AG04449 (cell line): ENCODE measurements at regions not wholly inside any gene's neighbourhood (a gene's known extent, or its start where the extent isn't known, plus 50 kb on each side); places are given as distances from the start of the nearest gene placed in this dataset.

Experiments used
- CTCF ChIA-PET: fragments of 350-600 bp; formaldehyde crosslinking; extraction: SDS; loops from one replicate; lab custom pipeline; 2021; ENCODE audit warnings: antibody characterized with exemption; lab: Yijun Ruan, JAX
- POLR2A ChIA-PET: fragments of 400-600, 350-600 bp; formaldehyde crosslinking; extraction: SDS; loops from one replicate; lab custom pipeline; 2020; ENCODE audit warnings: antibody characterized with exemption, inconsistent platforms; lab: Yijun Ruan, JAX
- DNase-seq: peaks from one replicate; pipeline ENCODE4 v3.0.0-alpha.2; 2010; ENCODE audit warnings: low read depth, low spot score
- H3K4me3 ChIP-seq: 2 replicates; pipeline ENCODE4 v1.5.1; 2011; ENCODE audit warnings: low read depth, mild to moderate bottlenecking, control low read depth, low read length
- CTCF ChIP-seq: IDR thresholded peaks from one replicate; pipeline ENCODE4 v1.5.1; 2011; ENCODE audit warnings: mild to moderate bottlenecking, moderate library complexity, low read length, control low read depth, inconsistent platforms; ENCODE audit not compliant: insufficient read depth; ENCODE audit errors: missing control alignments

- POLR2A ChIA-PET, result no interaction called here
- TF ChIP-seq CTCF, result no peak
Observed at GRCh38 chr15:27694506-27695087, 404.5 kb downstream of the OCA2 start.

GRCh38 chr15:27693280-27693679, 405.8 kb downstream of the OCA2 start:
- ChIA-PET POLR2A (no interaction called here), CTCF (no interaction called here)
- no peak for TF ChIP-seq CTCF
- no peak for DNase-seq
- no peak overlapping the region for H3K4me3 ChIP-seq

More at GRCh38 chr15:27694506-27695087, 404.5 kb downstream of the OCA2 start:
- no peak overlapping the region for H3K4me3 ChIP-seq
- CTCF ChIA-PET, result no interaction called here
- DNase-seq, result no peak

GRCh38 chr15:27692438-27692837, 406.7 kb downstream of the OCA2 start:
- CTCF ChIA-PET, result no interaction called here
- no peak for DNase-seq

GRCh38 chr15:27690290-27690689, 408.8 kb downstream of the OCA2 start:
- DNase-seq, result no peak
- ChIA-PET CTCF (no interaction called here), POLR2A (no interaction called here)
- no peak overlapping the region for H3K4me3 ChIP-seq
- no peak for TF ChIP-seq CTCF

More at GRCh38 chr15:27692438-27692837, 406.7 kb downstream of the OCA2 start:
- no peak for TF ChIP-seq CTCF
- H3K4me3 ChIP-seq, result no peak overlapping the region
- POLR2A ChIA-PET, result no interaction called here

- ChIA-PET POLR2A (no interaction called here), CTCF (no interaction called here)
- H3K4me3 ChIP-seq, result no peak overlapping the region
- TF ChIP-seq CTCF, result no peak
- DNase-seq, result no peak
Observed at GRCh38 chr15:27686971-27687370, 412.1 kb downstream of the OCA2 start.

GRCh38 chr15:27686369-27686768, 412.7 kb downstream of the OCA2 start:
- TF ChIP-seq CTCF, result no peak
- ChIA-PET CTCF (no interaction called here), POLR2A (no interaction called here)
- H3K4me3 ChIP-seq, result no peak overlapping the region
- DNase-seq, result no peak
